ENCODE measurements at regions not wholly inside any gene's neighbourhood (a gene's known extent, or its start where the extent isn't known, plus 50 kb on each side); places are given as distances from the start of the nearest gene placed in this dataset.

- Histone ChIP-seq H3K4me3 (no peak overlapping the region), H3K27me3 (no peaks in the 10 kb centered on the region), H3K27ac (no peak overlapping the region), H3K9me3 (no peaks in the 10 kb centered on the region), H3K4me1 (no peaks in the 10 kb centered on the region), H3K36me3 (no peaks in the 10 kb centered on the region)
- TF ChIP-seq, protein P1, sequence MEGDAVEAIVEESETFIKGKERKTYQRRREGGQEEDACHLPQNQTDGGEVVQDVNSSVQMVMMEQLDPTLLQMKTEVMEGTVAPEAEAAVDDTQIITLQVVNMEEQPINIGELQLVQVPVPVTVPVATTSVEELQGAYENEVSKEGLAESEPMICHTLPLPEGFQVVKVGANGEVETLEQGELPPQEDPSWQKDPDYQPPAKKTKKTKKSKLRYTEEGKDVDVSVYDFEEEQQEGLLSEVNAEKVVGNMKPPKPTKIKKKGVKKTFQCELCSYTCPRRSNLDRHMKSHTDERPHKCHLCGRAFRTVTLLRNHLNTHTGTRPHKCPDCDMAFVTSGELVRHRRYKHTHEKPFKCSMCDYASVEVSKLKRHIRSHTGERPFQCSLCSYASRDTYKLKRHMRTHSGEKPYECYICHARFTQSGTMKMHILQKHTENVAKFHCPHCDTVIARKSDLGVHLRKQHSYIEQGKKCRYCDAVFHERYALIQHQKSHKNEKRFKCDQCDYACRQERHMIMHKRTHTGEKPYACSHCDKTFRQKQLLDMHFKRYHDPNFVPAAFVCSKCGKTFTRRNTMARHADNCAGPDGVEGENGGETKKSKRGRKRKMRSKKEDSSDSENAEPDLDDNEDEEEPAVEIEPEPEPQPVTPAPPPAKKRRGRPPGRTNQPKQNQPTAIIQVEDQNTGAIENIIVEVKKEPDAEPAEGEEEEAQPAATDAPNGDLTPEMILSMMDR (IDR thresholded peaks at IDR 0.05), result no peak
- FAIRE-seq, result no peak
- no peak for ATAC-seq
- intact Hi-C loops (cut with DNase I), result no loop called here
- 17 to 18% methylated on average over 1 of the region's 1 CpG for WGBS, 2 donors
- no peak for DNase-seq
Measured at GRCh38 chr6:92587525-92587924, 831.8 kb downstream of the EPHA7 start.

DNA sequence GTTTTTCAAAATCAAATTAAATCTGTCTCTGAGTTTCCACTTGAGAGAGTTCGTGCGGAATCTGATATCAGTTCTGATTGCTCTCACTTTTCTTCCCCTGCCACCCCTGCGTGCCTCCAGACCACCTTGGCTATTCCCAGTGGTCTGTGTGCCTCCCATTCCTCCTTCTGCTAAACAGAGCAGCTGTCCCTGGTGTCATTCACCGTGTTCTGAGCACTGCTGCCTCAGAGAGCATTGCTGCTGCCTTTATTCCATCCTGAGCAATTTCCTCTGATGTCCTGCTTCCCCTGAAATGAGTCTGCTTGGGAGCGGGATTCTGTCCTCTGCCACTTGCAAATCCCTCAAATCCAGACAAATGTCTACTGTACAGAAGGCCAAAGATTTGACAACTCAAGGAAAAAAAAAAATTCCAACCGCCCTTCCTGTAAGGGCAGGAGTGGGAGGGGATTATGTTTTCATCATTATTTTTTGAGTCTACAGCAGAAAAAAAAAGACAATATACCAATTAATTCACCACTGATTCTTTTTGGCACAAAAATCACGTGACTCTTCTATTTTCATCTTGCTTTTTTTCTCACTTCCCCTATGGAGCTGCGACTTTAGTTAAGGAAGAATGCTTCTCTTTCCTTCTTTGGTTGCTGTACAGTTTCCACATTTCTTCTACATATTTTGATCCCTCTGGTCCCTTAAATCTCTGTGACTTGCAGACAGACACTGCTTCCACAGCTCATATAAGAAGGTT is 833.0 kb downstream of the EPHA7 start:
- 47 to 51% methylated on average over 8 of the region's 8 CpGs for WGBS, 2 donors
- FAIRE-seq (no peak), ATAC-seq (no peak), DNase-seq (no peak)
- Histone ChIP-seq H3K27ac (no peak overlapping the region), H3K36me3 (no peaks in the 10 kb centered on the region), H3K4me1 (no peaks in the 10 kb centered on the region), H3K9me3 (no peaks in the 10 kb centered on the region), H3K27me3 (no peaks in the 10 kb centered on the region), H3K4me3 (no peak overlapping the region)
- intact Hi-C loops (cut with DNase I), result no loop called here
- TF ChIP-seq, protein P1 (IDR thresholded peaks at IDR 0.05), result no peak

- Histone ChIP-seq H3K27me3 (no peaks in the 10 kb centered on the region), H3K36me3 (no peaks in the 10 kb centered on the region), H3K27ac (no peak overlapping the region), H3K4me3 (no peak overlapping the region), H3K9me3 (no peaks in the 10 kb centered on the region), H3K4me1 (no peaks in the 10 kb centered on the region)
- DNase-seq, result no peak
- no peak for FAIRE-seq
- ATAC-seq, result no peak
- 36 to 50% methylated on average over 1 of the region's 1 CpG for WGBS, 2 donors
- TF ChIP-seq, protein P1 (IDR thresholded peaks at IDR 0.05), result no peak
- intact Hi-C loops (cut with DNase I), result no loop called here
Measured at GRCh38 chr6:92582211-92582610, 837.1 kb downstream of the EPHA7 start.

GRCh38 chr6:92577077-92577719 is 842.2 kb downstream of the EPHA7 start:
- Histone ChIP-seq H3K36me3 (no peaks in the 10 kb centered on the region), H3K27ac (no peak overlapping the region), H3K4me1 (no peaks in the 10 kb centered on the region), H3K9me3 (no peaks in the 10 kb centered on the region), H3K4me3 (no peak overlapping the region), H3K27me3 (no peaks in the 10 kb centered on the region)
- ATAC-seq (no peak), DNase-seq (peak in 1 of 6 donors; percentile 31), FAIRE-seq (no peak)
- 60 to 71% methylated on average over 2 of the region's 2 CpGs for WGBS, 2 donors
- intact Hi-C loops (cut with DNase I), result no loop called here
- TF ChIP-seq, protein P1 (IDR thresholded peaks at IDR 0.05), result no peak

GRCh38 chr6:92568541-92568940 is 850.8 kb downstream of the EPHA7 start:
- WGBS, 2 donors, result 53 to 55% methylated on average over 1 of the region's 1 CpG
- DNase-seq (no peak), FAIRE-seq (no peak), ATAC-seq (no peak)
- TF ChIP-seq, protein P1 (IDR thresholded peaks at IDR 0.05), result no peak
- intact Hi-C loops (cut with DNase I), result no loop called here
- no peaks in the 10 kb centered on the region for H3K4me1 ChIP-seq
- H3K4me3 ChIP-seq, result no peak overlapping the region
- no peaks in the 10 kb centered on the region for H3K27me3 ChIP-seq
- H3K27ac ChIP-seq, result no peak overlapping the region
- no peaks in the 10 kb centered on the region for H3K36me3 ChIP-seq
- H3K9me3 ChIP-seq, result no peaks in the 10 kb centered on the region
